Upper lobe of left lung (tissue), 6 donors: ENCODE measurements at regions not wholly inside any gene's neighbourhood (a gene's known extent, or its start where the extent isn't known, plus 50 kb on each side); places are given as distances from the start of the nearest gene placed in this dataset.

ENCODE experiments used
- ATAC-seq, 2 donors: fragments of 200-7000 bp; cut with Tn5 transposase; one replicate each; pipeline ENCODE4 v1.9.1; 2022; ENCODE audit warnings: mild to moderate bottlenecking in 2 of 2, moderate library complexity in 2 of 2; ENCODE audit not compliant: low FRiP score in 2 of 2
- DNase-seq, 2 donors: peaks; one replicate each; pipeline ENCODE4 v3.0.0-alpha.2; 2019 to 2020
- H3K27ac ChIP-seq, 4 donors: fragments of 200-600 bp; sonication (generic); one replicate each; pipeline ENCODE4 v1.5.1; 2016 to 2019
- H3K27me3 ChIP-seq, 4 donors: fragments of 200-600 bp; sonication (generic); one replicate each; pipeline ENCODE4 v1.5.1; 2017 to 2019
- H3K36me3 ChIP-seq, 4 donors: fragments of 200-600 bp; sonication (generic); one replicate each; pipeline ENCODE4 v1.5.1; 2016 to 2019
- H3K4me1 ChIP-seq, 4 donors: fragments of 200-600 bp; sonication (generic); one replicate each; pipeline ENCODE4 v1.5.1; 2018 to 2019
- H3K4me3 ChIP-seq, 4 donors: fragments of 200-600 bp; sonication (generic); one replicate each; pipeline ENCODE4 v1.5.1; 2017 to 2019; ENCODE audit warnings: mild to moderate bottlenecking in 2 of 4, moderate library complexity in 1 of 4
- H3K9me3 ChIP-seq, 4 donors: fragments of 200-600 bp; sonication (generic); one replicate each; pipeline ENCODE4 v1.5.1; 2018 to 2019
- CTCF ChIP-seq, 6 experiments: fragments of 450-650 bp in 4 of 6; fragments of 200-600 bp in 2 of 6; sonication (generic) in 2 of 6; IDR thresholded peaks; one replicate each; pipeline ENCODE4 v1.5.1; 2016 to 2019; ENCODE audit warnings: antibody characterized with exemption in 6 of 6
- EP300 ChIP-seq, 4 donors: sonication (generic); formaldehyde crosslinking; IDR thresholded peaks; one replicate each; pipeline ENCODE4 v1.5.1; 2017; ENCODE audit warnings: antibody characterized with exemption in 4 of 4, control low read depth in 2 of 4
- POLR2A ChIP-seq, 4 donors: fragments of 450-650 bp; IDR thresholded peaks; one replicate each; pipeline ENCODE4 v1.5.1; 2016 to 2017; ENCODE audit warnings: antibody characterized with exemption in 4 of 4, mild to moderate bottlenecking in 2 of 4
- POLR2AphosphoS5 ChIP-seq, 2 donors: sonication (generic); formaldehyde crosslinking; IDR thresholded peaks; one replicate each; pipeline ENCODE4 v1.5.1; 2017; ENCODE audit warnings: antibody characterized with exemption in 2 of 2
- WGBS, 2 donors: methylation state at CpG; one replicate each; pipeline ENCODE4 v1.1.5; 2017 to 2018; 5-methylcytosine and 5-hydroxymethylcytosine counted together
- donor health status: DM: no; HTN: no; CAD: no; lungs with moderate emphysema.
- donor health status: DM: no; HTN: yes; CAD: no; lungs with severe emphysema.

- WGBS, 2 donors, result 81 to 87% methylated on average over 12 of the region's 12 CpGs
- TF ChIP-seq POLR2AphosphoS5 (IDR thresholded peaks at IDR 0.05), result no peak
- no peak for TF ChIP-seq POLR2A (IDR thresholded peaks at IDR 0.05)
- TF ChIP-seq CTCF (IDR thresholded peaks at IDR 0.05), result no peak
- TF ChIP-seq EP300 (IDR thresholded peaks at IDR 0.05), result no peak
These were observed 62.8 kb downstream of the MYCN start for GRCh38 chr2:16003152-16003551.

GRCh38 chr2:16002575-16002974 is 62.2 kb downstream of the MYCN start:
- Histone ChIP-seq H3K4me1 (peaks cover 0 to 7% (median 0%) of the 10 kb centered on the region in 4 donors), H3K4me3 (no peak overlapping the region), H3K27me3 (no peaks in the 10 kb centered on the region), H3K9me3 (no peaks in the 10 kb centered on the region), H3K27ac (no peak overlapping the region), H3K36me3 (no peaks in the 10 kb centered on the region)
- DNase-seq (no peak), ATAC-seq (no peak)
- WGBS, 2 donors, result 91 to 92% methylated on average over 4 of the region's 4 CpGs
- no peak for TF ChIP-seq CTCF (IDR thresholded peaks at IDR 0.05)
- no peak for TF ChIP-seq POLR2A (IDR thresholded peaks at IDR 0.05)
- no peak for TF ChIP-seq POLR2AphosphoS5 (IDR thresholded peaks at IDR 0.05)
- no peak for TF ChIP-seq EP300 (IDR thresholded peaks at IDR 0.05)

More at GRCh38 chr2:16003152-16003551, 62.8 kb downstream of the MYCN start:
- DNase-seq (no peak), ATAC-seq (no peak)
- no peaks in the 10 kb centered on the region for H3K36me3 ChIP-seq
- peaks cover 0 to 7% (median 0%) of the 10 kb centered on the region in 4 donors for H3K4me1 ChIP-seq
- no peaks in the 10 kb centered on the region for H3K9me3 ChIP-seq
- H3K27ac ChIP-seq, result no peak overlapping the region
- no peaks in the 10 kb centered on the region for H3K27me3 ChIP-seq
- no peak overlapping the region for H3K4me3 ChIP-seq

- TF ChIP-seq CTCF (IDR thresholded peaks at IDR 0.05) (no peak), POLR2A (IDR thresholded peaks at IDR 0.05) (no peak), POLR2AphosphoS5 (IDR thresholded peaks at IDR 0.05) (no peak), EP300 (IDR thresholded peaks at IDR 0.05) (no peak)
- Histone ChIP-seq H3K27ac (no peak overlapping the region), H3K27me3 (no peaks in the 10 kb centered on the region), H3K4me3 (no peak overlapping the region), H3K4me1 (peaks cover 0 to 7% (median 0%) of the 10 kb centered on the region in 4 donors), H3K9me3 (no peaks in the 10 kb centered on the region), H3K36me3 (no peaks in the 10 kb centered on the region)
- no peak for DNase-seq
- no peak for ATAC-seq
- WGBS, 2 donors, result 88 to 95% methylated on average over 3 of the region's 3 CpGs
These were observed 61.8 kb downstream of the MYCN start for GRCh38 chr2:16002144-16002543.

GRCh38 chr2:16000642-16001041 is 60.3 kb downstream of the MYCN start:
- no peaks in the 10 kb centered on the region for H3K9me3 ChIP-seq
- no peak for ATAC-seq
- H3K4me3 ChIP-seq, result no peak overlapping the region
- no peak for TF ChIP-seq EP300 (IDR thresholded peaks at IDR 0.05)
- no peak for TF ChIP-seq CTCF (IDR thresholded peaks at IDR 0.05)
- no peak for TF ChIP-seq POLR2AphosphoS5 (IDR thresholded peaks at IDR 0.05)
- no peak for TF ChIP-seq POLR2A (IDR thresholded peaks at IDR 0.05)
- H3K27ac ChIP-seq, result no peak overlapping the region
- H3K4me1 ChIP-seq, result peaks cover 0 to under 1% (median 0%) of the 10 kb centered on the region in 4 donors
- no peaks in the 10 kb centered on the region for H3K36me3 ChIP-seq
- no peaks in the 10 kb centered on the region for H3K27me3 ChIP-seq
- WGBS, 2 donors, result 84 to 85% methylated on average over 6 of the region's 6 CpGs
- no peak for DNase-seq
